ENCODE measurements at regions not wholly inside any gene's neighbourhood (a gene's known extent, or its start where the extent isn't known, plus 50 kb on each side); places are given as distances from the start of the nearest gene placed in this dataset.

DNA sequence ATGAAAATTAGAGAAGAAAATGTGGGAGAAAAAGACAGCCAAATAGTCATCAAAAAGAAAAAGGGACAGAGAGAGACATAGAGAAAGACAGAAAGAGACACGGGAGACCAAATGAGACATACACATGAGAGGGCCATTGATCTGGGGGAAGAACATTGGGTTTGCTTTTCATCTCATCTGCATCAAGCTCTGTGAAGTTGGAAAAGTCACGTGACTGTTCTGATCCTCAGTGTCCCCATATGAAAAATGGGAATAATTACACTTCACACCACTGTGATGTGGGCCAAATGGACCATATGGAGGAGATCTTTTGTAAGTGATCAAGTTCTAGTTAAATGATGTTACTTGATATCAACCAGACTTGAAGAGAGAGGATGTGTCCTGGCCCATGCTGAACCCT is 147.1 kb upstream of the NRXN3 start:
- Histone ChIP-seq H3K27ac (ENCODE audit: low read depth in 1 of 2, low read length in 2 of 2) (no peak overlapping the region), H3K4me1 (ENCODE audit: control insufficient read depth in 4 of 4, insufficient read depth in 4 of 4, low read length in 3 of 4) (no peaks in the 10 kb centered on the region), H3K36me3 (ENCODE audit: control insufficient read depth in 4 of 4, insufficient read depth in 3 of 4, low read depth in 1 of 4, low read length in 3 of 4) (no peaks in the 10 kb centered on the region), H3K27me3 (ENCODE audit: control insufficient read depth in 4 of 4, insufficient read depth in 4 of 4, low read length in 3 of 4) (peaks cover 0 to 5% (median 0%) of the 10 kb centered on the region in 4 donors), H3K9me3 (ENCODE audit: control insufficient read depth in 4 of 4, low read length in 3 of 4) (no peaks in the 10 kb centered on the region), H3K9ac (ENCODE audit: low read depth in 1 of 2, low read length in 2 of 2) (no peak overlapping the region), H3K4me3 (ENCODE audit: low read depth in 1 of 3, low read length in 3 of 3) (no peak overlapping the region)
- no peak for TF ChIP-seq ATF3 (IDR thresholded peaks at IDR 0.05)
- no peak for TF ChIP-seq TAF1 (conservative IDR thresholded peaks at IDR 0.05)
- 70% methylated on average over 2 of the region's 2 CpGs for WGBS
- DNase-seq (ENCODE audit: low spot score), result no peak

DNA sequence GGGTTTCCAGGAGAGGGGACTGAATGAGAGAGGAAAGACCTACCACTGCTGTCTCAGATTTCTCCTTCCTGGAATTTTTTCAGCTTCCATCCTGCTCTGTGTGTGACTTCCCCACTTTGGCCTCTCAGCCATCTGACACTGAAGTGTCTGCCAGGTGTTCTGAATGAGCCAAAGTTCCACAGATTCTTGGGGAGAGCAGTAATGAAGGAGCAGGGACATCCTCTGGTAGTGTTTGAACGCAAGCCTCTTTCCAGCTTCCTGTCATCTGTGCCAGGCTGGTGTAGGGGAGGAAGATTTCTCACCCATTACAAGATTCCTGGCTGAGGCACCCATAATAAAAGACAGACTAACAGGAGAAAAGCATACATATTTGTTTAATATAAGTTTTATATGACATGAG is 141.7 kb upstream of the NRXN3 start:
- no peak for DNase-seq (ENCODE audit: low spot score)
- H3K9me3 ChIP-seq (ENCODE audit: control insufficient read depth in 4 of 4, low read length in 3 of 4), result no peaks in the 10 kb centered on the region
- no peaks in the 10 kb centered on the region for H3K4me1 ChIP-seq (ENCODE audit: control insufficient read depth in 4 of 4, insufficient read depth in 4 of 4, low read length in 3 of 4)
- no peak for TF ChIP-seq TAF1 (conservative IDR thresholded peaks at IDR 0.05)
- TF ChIP-seq, protein P1, sequence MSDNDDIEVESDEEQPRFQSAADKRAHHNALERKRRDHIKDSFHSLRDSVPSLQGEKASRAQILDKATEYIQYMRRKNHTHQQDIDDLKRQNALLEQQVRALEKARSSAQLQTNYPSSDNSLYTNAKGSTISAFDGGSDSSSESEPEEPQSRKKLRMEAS (IDR thresholded peaks at IDR 0.05), result no peak
- no peak overlapping the region for H3K9ac ChIP-seq (ENCODE audit: low read depth in 1 of 2, low read length in 2 of 2)
- no peak overlapping the region for H3K4me3 ChIP-seq (ENCODE audit: low read depth in 1 of 3, low read length in 3 of 3)
- H3K27ac ChIP-seq (ENCODE audit: low read depth in 1 of 2, low read length in 2 of 2), result no peak overlapping the region
- H3K36me3 ChIP-seq (ENCODE audit: control insufficient read depth in 4 of 4, insufficient read depth in 3 of 4, low read depth in 1 of 4, low read length in 3 of 4), result no peaks in the 10 kb centered on the region
- WGBS, result 74% methylated on average over 1 of the region's 1 CpG
- H3K27me3 ChIP-seq (ENCODE audit: control insufficient read depth in 4 of 4, insufficient read depth in 4 of 4, low read length in 3 of 4), result peaks cover 0 to 3% (median 1%) of the 10 kb centered on the region in 4 donors

DNA sequence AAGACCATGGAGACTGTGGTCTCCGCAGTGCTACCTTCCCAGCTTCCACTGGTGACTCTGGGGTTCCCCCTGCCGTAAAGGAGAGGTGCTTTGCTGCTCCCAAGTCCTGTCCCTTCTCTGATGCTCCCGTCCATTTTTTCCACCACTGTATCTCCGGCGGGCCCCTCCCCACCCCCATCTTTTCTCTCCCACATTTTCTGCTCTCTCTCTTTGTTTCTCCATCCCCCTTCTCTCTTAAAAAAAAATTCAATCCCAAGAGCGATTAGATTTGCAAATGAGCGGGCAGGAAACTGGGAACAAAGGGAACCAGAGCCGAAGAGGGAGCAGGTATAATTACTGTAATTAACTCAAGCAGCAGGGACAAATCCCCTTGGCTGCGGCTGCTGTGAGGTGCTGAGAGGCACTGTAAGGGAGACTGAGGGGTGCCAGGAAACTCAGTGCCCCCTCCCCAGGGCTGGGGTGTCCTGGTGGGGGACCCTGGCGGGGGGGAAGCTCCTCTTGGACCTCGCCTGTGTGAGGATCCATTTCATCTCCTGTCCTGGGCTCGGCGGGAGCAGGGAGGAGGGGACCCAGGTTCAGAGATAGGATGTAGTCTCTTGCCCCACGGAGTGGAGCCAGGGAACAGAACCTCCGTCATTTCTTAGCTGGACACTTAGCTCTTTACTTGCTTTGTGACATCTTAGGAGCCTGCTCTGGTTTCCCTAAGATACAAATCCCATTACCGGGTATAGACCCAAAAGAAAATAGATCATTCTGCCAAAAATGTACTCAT is 140.4 kb upstream of the NRXN3 start:
- no peak for DNase-seq (ENCODE audit: low spot score)
- Histone ChIP-seq H3K27me3 (ENCODE audit: control insufficient read depth in 4 of 4, insufficient read depth in 4 of 4, low read length in 3 of 4) (peaks cover 0 to 4% (median 1%) of the 10 kb centered on the region in 4 donors), H3K9me3 (ENCODE audit: control insufficient read depth in 4 of 4, low read length in 3 of 4) (no peaks in the 10 kb centered on the region), H3K4me3 (ENCODE audit: low read depth in 1 of 3, low read length in 3 of 3) (no peak overlapping the region), H3K27ac (ENCODE audit: low read depth in 1 of 2, low read length in 2 of 2) (no peak overlapping the region), H3K9ac (ENCODE audit: low read depth in 1 of 2, low read length in 2 of 2) (no peak overlapping the region), H3K36me3 (ENCODE audit: control insufficient read depth in 4 of 4, insufficient read depth in 3 of 4, low read depth in 1 of 4, low read length in 3 of 4) (no peaks in the 10 kb centered on the region), H3K4me1 (ENCODE audit: control insufficient read depth in 4 of 4, insufficient read depth in 4 of 4, low read length in 3 of 4) (no peaks in the 10 kb centered on the region)
- TF ChIP-seq HNF4G (IDR thresholded peaks at IDR 0.05) (no peak), FOXA1 (IDR thresholded peaks at IDR 0.05) (no peak), NR2F2 (IDR thresholded peaks at IDR 0.05) (no peak)
- 23% methylated on average over 16 of the region's 16 CpGs for WGBS

GRCh38 chr14:78043349-78043748 is 126.8 kb upstream of the NRXN3 start:
- WGBS, result 43% methylated on average over 1 of the region's 1 CpG
- TF ChIP-seq JUND (IDR thresholded peaks at IDR 0.05) (no peak), GABPA (IDR thresholded peaks at IDR 0.05 in 1 of 2, conservative IDR thresholded peaks at IDR 0.05 in 1 of 2) (no peak), RAD21 (IDR thresholded peaks at IDR 0.05) (no peak), SP1 (IDR thresholded peaks at IDR 0.05) (no peak), TAF1 (conservative IDR thresholded peaks at IDR 0.05) (no peak), ATF3 (IDR thresholded peaks at IDR 0.05) (no peak), HNF4G (IDR thresholded peaks at IDR 0.05) (no peak), NR2F2 (IDR thresholded peaks at IDR 0.05) (no peak), ZBTB33 (IDR thresholded peaks at IDR 0.05) (no peak), HNF4A (conservative IDR thresholded peaks at IDR 0.05) (no peak), FOXA2 (IDR thresholded peaks at IDR 0.05) (no peak), FOXA1 (IDR thresholded peaks at IDR 0.05) (no peak), YY1 (IDR thresholded peaks at IDR 0.05) (no peak), RXRA (IDR thresholded peaks at IDR 0.05) (no peak), EGR1 (IDR thresholded peaks at IDR 0.05; ENCODE audit: low read depth in 2 of 2) (no peak)
- TF ChIP-seq, protein P2, sequence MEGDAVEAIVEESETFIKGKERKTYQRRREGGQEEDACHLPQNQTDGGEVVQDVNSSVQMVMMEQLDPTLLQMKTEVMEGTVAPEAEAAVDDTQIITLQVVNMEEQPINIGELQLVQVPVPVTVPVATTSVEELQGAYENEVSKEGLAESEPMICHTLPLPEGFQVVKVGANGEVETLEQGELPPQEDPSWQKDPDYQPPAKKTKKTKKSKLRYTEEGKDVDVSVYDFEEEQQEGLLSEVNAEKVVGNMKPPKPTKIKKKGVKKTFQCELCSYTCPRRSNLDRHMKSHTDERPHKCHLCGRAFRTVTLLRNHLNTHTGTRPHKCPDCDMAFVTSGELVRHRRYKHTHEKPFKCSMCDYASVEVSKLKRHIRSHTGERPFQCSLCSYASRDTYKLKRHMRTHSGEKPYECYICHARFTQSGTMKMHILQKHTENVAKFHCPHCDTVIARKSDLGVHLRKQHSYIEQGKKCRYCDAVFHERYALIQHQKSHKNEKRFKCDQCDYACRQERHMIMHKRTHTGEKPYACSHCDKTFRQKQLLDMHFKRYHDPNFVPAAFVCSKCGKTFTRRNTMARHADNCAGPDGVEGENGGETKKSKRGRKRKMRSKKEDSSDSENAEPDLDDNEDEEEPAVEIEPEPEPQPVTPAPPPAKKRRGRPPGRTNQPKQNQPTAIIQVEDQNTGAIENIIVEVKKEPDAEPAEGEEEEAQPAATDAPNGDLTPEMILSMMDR (IDR thresholded peaks at IDR 0.05; ENCODE audit: low read depth, low read length, missing input control), result no peak

More at GRCh38 chr14:78043349-78043748, 126.8 kb upstream of the NRXN3 start:
- H3K9ac ChIP-seq (ENCODE audit: low read depth in 1 of 2, low read length in 2 of 2), result no peak overlapping the region
- no peak overlapping the region for H3K4me3 ChIP-seq (ENCODE audit: low read depth in 1 of 3, low read length in 3 of 3)
- H3K4me1 ChIP-seq (ENCODE audit: control insufficient read depth in 4 of 4, insufficient read depth in 4 of 4, low read length in 3 of 4), result no peaks in the 10 kb centered on the region
- peaks cover 0 to 4% (median under 1%) of the 10 kb centered on the region in 4 donors for H3K9me3 ChIP-seq (ENCODE audit: control insufficient read depth in 4 of 4, low read length in 3 of 4)
- DNase-seq (ENCODE audit: low spot score), result no peak
- no peak overlapping the region for H3K27ac ChIP-seq (ENCODE audit: low read depth in 1 of 2, low read length in 2 of 2)
- no peaks in the 10 kb centered on the region for H3K36me3 ChIP-seq (ENCODE audit: control insufficient read depth in 4 of 4, insufficient read depth in 3 of 4, low read depth in 1 of 4, low read length in 3 of 4)
- peaks cover 0 to 3% (median under 1%) of the 10 kb centered on the region in 4 donors for H3K27me3 ChIP-seq (ENCODE audit: control insufficient read depth in 4 of 4, insufficient read depth in 4 of 4, low read length in 3 of 4)
